MG63 (cell line): ENCODE measurements at regions not wholly inside any gene's neighbourhood (a gene's known extent, or its start where the extent isn't known, plus 50 kb on each side); places are given as distances from the start of the nearest gene placed in this dataset.

ENCODE experiments used
- DNase-seq: peaks from one replicate; pipeline ENCODE4 v3.0.0-alpha.2; 2020
- H3K27me3 ChIP-seq: fragments of 250-450 bp; sonication (Bioruptor Pico); 2 replicates; pipeline ENCODE4 v1.5.1; 2020; ENCODE audit warnings: mild to moderate bottlenecking, moderate library complexity
- H3K36me3 ChIP-seq: fragments of 250-450 bp; sonication (Bioruptor Pico); 2 replicates; pipeline ENCODE4 v1.5.1; 2020; ENCODE audit warnings: mild to moderate bottlenecking, moderate library complexity
- H3K4me3 ChIP-seq: fragments of 250-450 bp; sonication (Bioruptor Pico); 2 replicates; pipeline ENCODE4 v1.5.1; 2020; ENCODE audit warnings: mild to moderate bottlenecking, moderate library complexity
- H3K9me3 ChIP-seq: fragments of 250-450 bp; sonication (Bioruptor Pico); 2 replicates; pipeline ENCODE4 v1.5.1; 2020; ENCODE audit warnings: mild to moderate bottlenecking, moderate library complexity

- no peaks in the 10 kb centered on the region for H3K9me3 ChIP-seq
- no peaks in the 10 kb centered on the region for H3K36me3 ChIP-seq
- no peaks in the 10 kb centered on the region for H3K27me3 ChIP-seq
- DNase-seq = no peak
- no peak overlapping the region for H3K4me3 ChIP-seq
Measured at GRCh38 chr4:163923092-163923491, 428.6 kb downstream of the TMA16 start.

DNA sequence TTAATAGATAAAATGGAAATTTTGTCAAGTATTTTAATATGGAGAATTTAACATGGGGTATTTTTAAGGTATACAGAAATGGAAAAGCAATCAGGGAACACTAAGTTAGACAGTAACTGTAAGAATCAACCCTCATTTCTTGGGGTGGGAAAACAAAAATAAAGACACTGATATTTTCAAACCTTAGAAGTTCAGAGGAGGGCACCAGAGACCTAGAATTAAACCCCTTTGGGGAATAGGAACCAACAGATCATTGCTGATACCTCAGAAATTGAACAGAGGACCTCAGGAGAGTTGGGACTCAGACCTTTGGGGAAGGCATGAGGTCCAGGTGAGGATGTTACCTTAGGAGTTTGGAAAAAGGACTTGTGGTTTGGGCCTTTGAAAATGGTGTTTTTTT, 435.6 kb downstream of the TMA16 start:
- no peaks in the 10 kb centered on the region for H3K36me3 ChIP-seq
- no peaks in the 10 kb centered on the region for H3K9me3 ChIP-seq
- no peak overlapping the region for H3K4me3 ChIP-seq
- H3K27me3 ChIP-seq = no peaks in the 10 kb centered on the region
- DNase-seq = no peak

DNA sequence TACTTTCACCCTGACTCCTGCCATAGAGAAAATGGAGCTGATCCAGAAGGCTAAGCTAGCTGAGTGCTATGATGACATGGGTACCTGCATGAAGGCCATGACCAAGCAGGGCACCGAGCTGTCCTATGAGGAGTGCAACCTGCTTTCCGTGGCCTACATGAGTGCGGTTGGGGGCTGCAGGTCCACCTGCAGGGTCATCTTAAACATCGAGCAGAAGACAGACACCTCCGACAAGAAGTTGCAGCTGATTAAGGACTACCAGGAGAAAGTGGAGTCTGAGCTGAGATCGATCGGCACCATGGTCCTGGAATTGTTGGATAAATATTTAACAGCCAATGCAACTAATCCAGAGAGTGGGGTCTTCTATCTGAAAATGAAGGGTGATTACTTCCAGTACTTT, 438.0 kb downstream of the TMA16 start:
- DNase-seq = no peak
- no peaks in the 10 kb centered on the region for H3K9me3 ChIP-seq
- H3K27me3 ChIP-seq = no peaks in the 10 kb centered on the region
- no peak overlapping the region for H3K4me3 ChIP-seq
- no peaks in the 10 kb centered on the region for H3K36me3 ChIP-seq

- no peaks in the 10 kb centered on the region; the same call in none of the 2 replicates for H3K9me3 ChIP-seq
- no peak for DNase-seq
- no peak overlapping the region for H3K4me3 ChIP-seq
- no peaks in the 10 kb centered on the region for H3K27me3 ChIP-seq
- no peaks in the 10 kb centered on the region for H3K36me3 ChIP-seq
Measured at GRCh38 chr4:163939597-163939996, 445.1 kb downstream of the TMA16 start.

DNA sequence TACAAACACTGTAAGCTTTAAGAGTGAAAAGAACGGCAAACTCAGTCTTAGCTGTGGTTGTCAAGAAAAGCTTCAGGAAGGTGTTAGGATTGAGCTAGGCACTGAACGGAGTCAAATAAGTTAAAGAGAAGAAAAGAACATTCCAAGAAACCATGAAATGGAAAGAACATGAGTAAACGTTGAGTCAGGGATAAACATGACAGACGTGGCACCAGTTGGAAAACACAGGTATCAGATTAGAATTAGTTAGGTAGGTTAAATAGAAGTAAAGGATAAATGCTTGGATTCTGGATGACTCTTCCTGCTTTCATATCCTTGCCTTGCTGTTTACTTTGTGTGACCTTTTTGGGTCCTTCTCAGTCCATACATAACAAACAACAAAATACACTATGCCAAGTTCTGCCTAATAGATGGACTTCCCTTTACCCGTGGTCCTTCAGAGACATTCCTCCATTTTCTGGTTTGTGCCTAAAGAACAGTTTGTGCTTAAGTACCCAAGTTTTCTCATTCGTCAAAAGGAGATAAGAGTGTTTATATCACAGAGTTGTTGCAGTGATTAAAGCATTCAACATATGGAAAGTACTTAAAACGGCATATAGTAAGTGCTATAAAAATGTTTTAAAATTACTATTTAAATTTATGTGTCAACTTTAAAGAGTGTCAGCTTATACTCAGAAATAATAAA, 446.9 kb downstream of the TMA16 start:
- DNase-seq = no peak
- no peaks in the 10 kb centered on the region; the same call in none of the 2 replicates for H3K9me3 ChIP-seq
- no peaks in the 10 kb centered on the region for H3K36me3 ChIP-seq
- H3K4me3 ChIP-seq = no peak overlapping the region
- H3K27me3 ChIP-seq = no peaks in the 10 kb centered on the region

- H3K9me3 ChIP-seq = no peaks in the 10 kb centered on the region
Measured at GRCh38 chr4:163948920-163949455, 454.5 kb downstream of the TMA16 start.

DNA sequence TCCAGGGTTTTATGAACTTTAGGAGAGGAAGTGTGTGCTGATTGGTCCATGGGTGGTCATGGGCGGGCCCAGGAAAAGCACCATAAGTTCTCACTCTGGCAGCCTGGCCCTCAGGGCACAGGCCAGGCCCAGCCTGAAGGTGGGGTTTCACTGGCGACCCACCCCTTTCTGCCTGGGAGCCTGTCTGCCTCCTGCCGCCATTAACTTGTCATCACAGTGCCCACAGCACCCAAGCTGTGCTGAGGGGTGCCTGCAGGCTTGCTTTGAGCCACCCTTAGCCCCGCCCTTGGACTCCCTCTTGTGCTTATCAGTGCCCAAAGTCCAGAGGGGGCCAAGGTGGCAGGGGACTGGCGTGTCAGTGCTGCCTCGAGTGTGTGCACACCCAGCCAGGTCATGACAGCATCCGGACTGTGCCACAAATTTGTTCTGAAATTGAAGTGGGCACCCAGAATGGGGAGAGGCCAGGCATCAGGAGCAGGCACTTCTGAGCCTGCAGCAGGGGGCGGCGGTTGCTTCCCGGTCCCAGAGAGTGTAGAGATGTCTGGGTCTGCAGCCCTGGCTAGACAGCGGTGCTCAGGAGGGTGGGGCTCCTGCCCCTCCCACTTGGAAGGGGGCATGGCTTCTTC, 455.6 kb downstream of the TMA16 start:
- Histone ChIP-seq H3K27me3 (no peaks in the 10 kb centered on the region), H3K9me3 (no peaks in the 10 kb centered on the region), H3K4me3 (no peak overlapping the region), H3K36me3 (no peaks in the 10 kb centered on the region)
- no peak for DNase-seq

More at GRCh38 chr4:163948920-163949455, 454.5 kb downstream of the TMA16 start:
- Histone ChIP-seq H3K4me3 (no peak overlapping the region), H3K27me3 (no peaks in the 10 kb centered on the region), H3K36me3 (no peaks in the 10 kb centered on the region)
- no peak for DNase-seq

DNA sequence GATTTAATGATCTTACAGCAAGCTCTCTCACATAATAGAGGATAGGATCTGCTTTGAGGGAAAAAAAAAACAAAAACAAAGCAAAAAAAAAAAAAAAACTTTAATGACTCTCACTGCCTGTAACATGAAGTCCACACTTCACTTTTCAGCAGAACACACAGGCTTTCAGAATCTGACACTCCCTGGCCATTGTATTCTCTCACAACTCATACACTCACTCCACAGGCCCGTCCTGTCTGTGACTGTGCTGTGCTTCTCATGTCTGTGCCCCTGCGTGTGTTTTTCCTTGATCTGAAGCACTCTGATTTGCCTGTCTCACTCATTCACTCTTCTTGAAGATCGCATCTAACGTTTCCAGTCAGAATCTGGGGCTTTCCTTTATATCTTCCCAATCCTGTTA, 460.8 kb downstream of the TMA16 start:
- H3K4me3 ChIP-seq = no peak overlapping the region
- no peaks in the 10 kb centered on the region for H3K27me3 ChIP-seq
- DNase-seq = no peak
- no peaks in the 10 kb centered on the region for H3K36me3 ChIP-seq
- no peaks in the 10 kb centered on the region for H3K9me3 ChIP-seq

DNA sequence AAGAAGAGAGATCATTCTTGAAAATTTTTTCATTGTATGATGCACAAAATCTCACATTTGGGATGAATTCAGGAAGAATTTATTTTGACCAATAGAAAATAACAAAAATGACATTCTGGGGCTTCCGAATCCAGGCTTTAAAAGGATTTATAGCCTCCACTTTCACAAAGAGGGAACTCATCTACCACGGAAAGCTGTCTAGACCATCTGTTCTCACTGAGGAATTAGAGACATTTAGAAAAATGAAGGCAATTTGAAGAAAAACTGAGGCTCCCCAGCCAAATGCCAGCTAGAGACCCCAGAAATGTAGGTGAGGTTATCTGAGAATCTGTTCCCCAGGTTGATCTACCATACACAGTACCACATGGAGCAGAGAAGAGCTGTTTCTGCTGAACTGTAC, 464.3 kb downstream of the TMA16 start:
- no peak overlapping the region for H3K4me3 ChIP-seq
- H3K9me3 ChIP-seq = no peaks in the 10 kb centered on the region
- no peak for DNase-seq
- no peaks in the 10 kb centered on the region for H3K27me3 ChIP-seq
- no peaks in the 10 kb centered on the region for H3K36me3 ChIP-seq

DNA sequence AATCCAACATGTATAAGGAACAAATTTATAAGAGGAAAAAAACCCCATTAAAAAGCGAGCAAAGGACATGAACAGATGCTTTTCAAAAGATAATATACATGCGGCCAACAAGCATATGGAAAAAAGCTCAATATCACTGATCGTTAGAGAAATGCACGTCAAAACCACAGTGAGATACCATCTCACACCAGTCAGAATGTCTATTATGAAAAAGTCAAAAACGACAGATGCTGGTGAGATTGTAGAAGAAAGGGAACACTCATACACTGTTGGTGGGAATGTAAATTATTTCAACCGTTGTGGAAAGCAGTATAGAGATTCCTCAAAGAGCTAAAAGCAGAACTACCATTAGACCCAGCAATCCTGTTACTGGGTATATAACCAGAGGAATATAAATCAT, 465.4 kb downstream of the TMA16 start:
- Histone ChIP-seq H3K9me3 (no peaks in the 10 kb centered on the region), H3K36me3 (no peaks in the 10 kb centered on the region), H3K4me3 (no peak overlapping the region), H3K27me3 (no peaks in the 10 kb centered on the region)
- DNase-seq = no peak

DNA sequence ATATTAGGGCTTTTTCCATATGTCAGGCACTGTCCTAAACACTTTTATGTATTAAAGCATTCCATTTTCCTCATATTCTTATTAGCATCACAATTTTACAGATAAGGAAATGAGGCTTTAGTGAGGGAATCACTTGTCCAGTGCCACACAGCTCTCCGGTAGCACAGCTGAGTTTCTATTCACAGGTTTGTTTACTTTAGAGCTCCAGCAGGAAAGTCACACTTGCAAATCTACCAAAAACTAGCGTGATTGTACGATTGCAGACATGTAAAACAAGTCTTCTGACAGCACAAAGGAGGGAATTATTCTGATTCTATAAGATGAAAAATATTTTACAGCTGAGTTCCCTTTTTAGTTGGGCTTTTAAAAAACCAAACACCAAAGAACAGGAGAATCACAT, 472.1 kb downstream of the TMA16 start:
- Histone ChIP-seq H3K27me3 (no peaks in the 10 kb centered on the region), H3K9me3 (no peaks in the 10 kb centered on the region), H3K36me3 (no peaks in the 10 kb centered on the region), H3K4me3 (no peak overlapping the region)
- no peak for DNase-seq

DNA sequence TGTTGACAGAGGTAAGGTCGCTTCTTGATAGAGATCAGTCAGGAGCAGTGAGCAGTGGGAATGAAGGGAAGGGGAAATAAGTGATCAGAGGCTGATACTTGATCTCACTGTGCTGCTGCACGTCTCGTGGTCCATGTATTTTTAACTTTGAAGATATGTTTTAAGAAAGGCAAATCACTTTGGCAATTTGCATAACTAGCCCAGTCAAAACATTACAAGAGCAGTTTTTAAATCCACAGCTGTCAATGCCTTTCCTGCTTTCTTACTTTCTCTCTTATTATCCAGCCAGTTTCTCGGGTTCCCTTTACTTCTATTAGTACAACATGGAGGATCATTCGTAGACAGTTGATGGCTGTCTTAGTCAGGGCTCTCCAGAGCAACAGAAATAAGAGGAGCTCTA, 472.8 kb downstream of the TMA16 start:
- no peak for DNase-seq
- no peaks in the 10 kb centered on the region for H3K36me3 ChIP-seq
- H3K9me3 ChIP-seq = no peaks in the 10 kb centered on the region
- H3K4me3 ChIP-seq = no peak overlapping the region
- H3K27me3 ChIP-seq = no peaks in the 10 kb centered on the region

GRCh38 chr4:163967710-163968109, 473.2 kb downstream of the TMA16 start:
- Histone ChIP-seq H3K4me3 (no peak overlapping the region), H3K27me3 (no peaks in the 10 kb centered on the region), H3K36me3 (no peaks in the 10 kb centered on the region), H3K9me3 (no peaks in the 10 kb centered on the region)
- DNase-seq = no peak

GRCh38 chr4:163969291-163969690, 474.8 kb downstream of the TMA16 start:
- no peak overlapping the region for H3K4me3 ChIP-seq
- H3K36me3 ChIP-seq = no peaks in the 10 kb centered on the region
- no peaks in the 10 kb centered on the region for H3K9me3 ChIP-seq
- H3K27me3 ChIP-seq = no peaks in the 10 kb centered on the region
- no peak for DNase-seq

DNA sequence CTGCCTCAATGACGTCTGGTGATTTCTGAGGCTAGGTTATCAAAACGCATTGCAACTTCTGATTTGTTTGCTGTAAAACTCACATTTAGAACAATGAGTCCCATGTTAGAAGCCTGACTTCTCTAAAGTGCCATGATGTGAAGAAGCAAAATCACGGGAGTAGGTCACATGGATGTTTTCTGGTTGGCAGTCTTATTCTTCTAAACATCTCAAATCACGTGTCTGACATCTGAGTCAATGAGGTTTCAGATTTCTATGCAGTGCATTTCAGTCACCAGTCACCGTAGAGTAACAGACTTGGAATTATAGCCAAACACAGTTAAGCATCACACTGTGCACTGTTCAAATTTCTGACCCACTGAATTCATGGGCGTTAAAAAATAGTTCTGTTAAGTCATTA, 482.1 kb downstream of the TMA16 start:
- no peak for DNase-seq
- Histone ChIP-seq H3K9me3 (no peaks in the 10 kb centered on the region), H3K36me3 (no peaks in the 10 kb centered on the region), H3K4me3 (no peak overlapping the region), H3K27me3 (no peaks in the 10 kb centered on the region)

DNA sequence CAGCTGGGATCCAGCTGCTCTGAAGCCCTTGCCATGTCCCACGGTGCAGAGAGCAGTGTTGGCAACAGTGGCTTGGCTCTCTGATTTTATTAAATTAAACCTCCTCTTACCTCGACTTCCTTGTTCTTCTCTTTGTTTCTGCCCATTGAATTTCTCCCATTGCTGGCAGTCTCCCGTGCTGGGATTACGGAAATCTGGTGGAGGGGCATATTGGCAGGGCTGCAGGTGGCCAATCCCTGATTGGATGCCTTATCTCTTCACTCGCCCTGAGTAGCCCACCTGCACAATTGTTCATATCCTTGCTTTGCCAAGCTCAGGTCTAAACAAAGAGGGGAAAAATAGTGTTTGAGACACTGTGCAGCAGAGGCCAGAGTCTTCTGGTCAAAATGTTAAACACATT, 493.9 kb downstream of the TMA16 start:
- DNase-seq = peak; percentile 27
- Histone ChIP-seq H3K9me3 (no peaks in the 10 kb centered on the region), H3K36me3 (no peaks in the 10 kb centered on the region), H3K4me3 (no peak overlapping the region), H3K27me3 (no peaks in the 10 kb centered on the region)

- H3K4me3 ChIP-seq = no peak overlapping the region
- no peak for DNase-seq
- H3K9me3 ChIP-seq = no peaks in the 10 kb centered on the region
- no peaks in the 10 kb centered on the region for H3K36me3 ChIP-seq
- H3K27me3 ChIP-seq = no peaks in the 10 kb centered on the region
Measured at GRCh38 chr4:163988865-163989264, 494.4 kb downstream of the TMA16 start.

DNA sequence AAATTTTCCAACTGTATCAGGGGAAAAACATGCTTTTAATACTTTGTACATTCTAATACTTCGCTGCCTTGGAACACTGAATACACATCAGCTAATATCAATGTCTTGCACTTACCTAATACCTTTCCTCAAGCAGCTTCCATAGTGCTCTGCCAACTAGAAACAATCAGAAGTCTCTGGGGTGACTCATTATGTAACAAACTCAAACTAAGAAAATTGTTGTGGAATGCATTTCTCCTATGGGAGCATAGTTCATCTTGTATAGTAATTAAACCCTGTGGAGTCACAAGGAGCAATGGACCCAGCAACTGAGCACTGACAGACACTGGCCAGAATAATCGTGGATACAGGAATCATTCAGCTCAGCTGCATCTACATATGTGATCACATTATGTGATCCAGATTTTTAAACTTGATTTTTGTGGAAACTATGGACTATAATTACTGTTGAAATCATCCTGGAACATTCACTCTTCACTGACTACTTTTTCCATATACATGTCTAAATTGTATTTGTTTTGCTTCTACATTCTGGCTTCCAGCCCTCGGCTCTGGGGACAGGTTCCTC, 496.9 kb downstream of the TMA16 start:
- Histone ChIP-seq H3K4me3 (no peak overlapping the region), H3K9me3 (no peaks in the 10 kb centered on the region), H3K27me3 (no peaks in the 10 kb centered on the region), H3K36me3 (no peaks in the 10 kb centered on the region)
- no peak for DNase-seq
